CD4-positive, alpha-beta T cell treated with Interleukin-15 for 1 hour (primary cell): ENCODE measurements at regions not wholly inside any gene's neighbourhood (a gene's known extent, or its start where the extent isn't known, plus 50 kb on each side); places are given as distances from the start of the nearest gene placed in this dataset.
"Not testable (repeated sequence)": the region's sequence is repeated elsewhere in the genome, so short reads cannot be mapped to it uniquely, and the experiment has no call there.

Source experiments
- DNase-seq: peaks from one replicate; pipeline ENCODE4 v3.0.0-alpha.2; 2020

DNA sequence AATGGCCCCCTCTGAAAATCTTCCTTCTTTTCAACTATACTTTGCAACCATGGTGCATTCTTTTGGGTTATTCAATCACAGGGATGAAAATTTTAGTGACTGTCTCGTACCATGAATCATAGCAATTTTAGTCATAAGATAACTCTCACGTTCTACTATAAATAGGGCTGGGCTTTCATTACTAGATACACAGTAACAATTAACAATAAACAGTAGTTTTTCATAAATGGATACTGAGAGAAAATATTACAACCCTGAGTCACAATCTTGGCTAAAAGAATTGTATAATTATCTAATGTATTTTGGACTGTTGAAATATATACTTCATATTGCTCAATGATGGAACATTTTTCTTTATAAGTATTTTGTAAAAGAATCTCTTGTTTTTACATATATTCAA lies 96.1 kb downstream of the TEX35 start:
- no peak for DNase-seq

DNA sequence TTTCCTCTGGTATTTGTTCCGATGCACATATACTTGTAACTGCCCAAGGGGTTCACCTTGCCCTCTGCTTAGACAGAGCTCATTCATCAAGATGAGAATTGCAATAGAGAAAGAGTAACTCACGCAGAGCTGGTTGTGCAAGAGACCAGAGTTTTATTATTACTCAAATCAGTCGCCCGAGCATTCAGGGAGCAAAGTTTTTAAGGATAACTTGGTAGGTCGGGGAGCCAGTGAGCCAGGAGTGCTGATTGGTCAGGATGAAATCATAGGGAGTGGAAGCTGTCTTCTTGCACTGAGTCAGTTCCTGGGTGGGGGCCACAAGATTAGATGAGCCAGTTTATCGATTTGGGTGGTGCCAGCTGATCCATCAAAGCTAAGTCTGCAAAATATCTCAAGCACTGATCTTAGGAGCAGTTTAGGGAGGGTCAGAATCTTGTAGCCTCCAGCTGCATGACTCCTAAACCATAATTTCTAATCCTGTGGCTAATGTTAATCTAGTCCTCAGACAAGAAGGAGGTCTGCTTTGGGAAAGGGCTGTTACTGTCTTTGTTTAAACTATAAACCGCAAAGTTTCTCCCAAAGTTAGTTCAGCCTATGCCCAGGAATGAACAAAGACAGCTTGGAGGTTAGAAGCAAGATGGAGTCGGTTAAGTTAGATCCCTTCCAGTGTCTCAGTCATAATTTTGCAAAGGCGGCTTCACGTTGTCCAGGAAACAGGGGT lies 97.9 kb downstream of the TEX35 start:
- DNase-seq, result not testable (repeated sequence)

DNA sequence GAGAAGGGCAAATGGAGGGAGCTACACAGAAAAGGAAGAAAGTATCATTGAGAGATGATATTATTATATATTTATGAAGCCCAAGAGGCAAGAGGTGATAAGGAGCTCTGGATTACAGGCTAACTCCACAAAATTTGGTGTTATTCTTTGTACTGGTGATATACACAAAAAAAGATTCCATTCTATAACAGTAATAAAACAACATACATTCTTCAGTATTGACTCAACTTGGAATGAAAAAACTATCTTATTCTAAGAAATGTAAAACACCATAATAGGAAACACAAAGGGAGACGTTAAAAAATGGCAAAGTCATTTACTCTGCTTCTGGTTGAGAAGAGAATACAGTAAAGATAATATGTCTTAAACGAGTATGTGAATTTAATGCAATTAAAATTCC lies 99.4 kb downstream of the TEX35 start:
- no peak for DNase-seq

DNA sequence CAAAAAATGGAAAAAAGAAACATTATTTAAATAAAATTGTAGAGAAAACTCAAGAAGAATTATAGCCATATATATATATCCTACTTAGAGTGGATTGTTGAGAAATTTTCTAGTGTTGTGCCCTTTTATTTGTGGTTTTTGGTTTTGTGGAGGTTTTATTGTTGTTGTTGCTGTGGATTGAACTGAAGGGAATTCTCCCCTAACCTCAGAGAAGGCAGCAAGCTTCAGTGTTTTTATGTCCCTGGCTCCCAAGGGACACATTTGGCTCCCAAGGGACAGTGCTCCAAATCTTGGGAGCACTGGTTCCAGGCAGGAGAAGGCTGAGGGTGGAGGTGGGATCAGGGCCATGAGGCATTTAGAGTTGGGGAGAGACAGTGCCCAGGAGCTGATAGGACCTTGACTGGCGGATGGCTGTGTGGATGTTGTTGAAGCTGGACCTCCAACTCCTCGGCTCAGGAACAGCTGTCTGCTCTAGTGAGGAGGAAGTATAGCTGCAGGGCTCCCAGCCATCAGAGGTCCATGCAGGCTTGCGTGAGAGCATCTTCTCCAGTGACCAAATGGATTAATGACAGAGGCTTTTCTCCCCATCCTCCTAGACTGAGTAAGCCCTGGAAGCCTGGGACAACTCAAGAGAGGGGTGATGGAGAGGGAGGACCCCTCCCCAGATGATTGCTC lies 100.5 kb downstream of the TEX35 start:
- no peak for DNase-seq

DNA sequence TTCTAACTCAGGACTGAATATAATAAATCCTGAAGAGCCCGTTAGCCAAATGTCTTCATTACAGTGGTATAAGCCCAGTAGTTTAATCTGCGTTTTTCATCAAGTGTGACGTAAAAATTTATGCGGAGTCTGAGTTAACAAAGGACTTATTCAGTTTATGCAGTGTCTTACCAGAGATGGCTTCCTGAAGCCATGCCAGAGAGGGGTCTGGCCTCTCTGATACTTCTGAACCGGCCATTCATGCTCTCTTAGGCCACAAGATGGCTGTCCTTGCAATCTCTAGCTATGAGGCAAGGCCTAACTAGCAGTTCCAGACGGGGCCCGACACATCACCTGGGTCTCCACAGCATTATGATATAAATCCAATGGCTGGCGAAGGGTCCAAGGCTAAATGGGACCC lies 101.4 kb downstream of the TEX35 start:
- DNase-seq, result no peak

DNA sequence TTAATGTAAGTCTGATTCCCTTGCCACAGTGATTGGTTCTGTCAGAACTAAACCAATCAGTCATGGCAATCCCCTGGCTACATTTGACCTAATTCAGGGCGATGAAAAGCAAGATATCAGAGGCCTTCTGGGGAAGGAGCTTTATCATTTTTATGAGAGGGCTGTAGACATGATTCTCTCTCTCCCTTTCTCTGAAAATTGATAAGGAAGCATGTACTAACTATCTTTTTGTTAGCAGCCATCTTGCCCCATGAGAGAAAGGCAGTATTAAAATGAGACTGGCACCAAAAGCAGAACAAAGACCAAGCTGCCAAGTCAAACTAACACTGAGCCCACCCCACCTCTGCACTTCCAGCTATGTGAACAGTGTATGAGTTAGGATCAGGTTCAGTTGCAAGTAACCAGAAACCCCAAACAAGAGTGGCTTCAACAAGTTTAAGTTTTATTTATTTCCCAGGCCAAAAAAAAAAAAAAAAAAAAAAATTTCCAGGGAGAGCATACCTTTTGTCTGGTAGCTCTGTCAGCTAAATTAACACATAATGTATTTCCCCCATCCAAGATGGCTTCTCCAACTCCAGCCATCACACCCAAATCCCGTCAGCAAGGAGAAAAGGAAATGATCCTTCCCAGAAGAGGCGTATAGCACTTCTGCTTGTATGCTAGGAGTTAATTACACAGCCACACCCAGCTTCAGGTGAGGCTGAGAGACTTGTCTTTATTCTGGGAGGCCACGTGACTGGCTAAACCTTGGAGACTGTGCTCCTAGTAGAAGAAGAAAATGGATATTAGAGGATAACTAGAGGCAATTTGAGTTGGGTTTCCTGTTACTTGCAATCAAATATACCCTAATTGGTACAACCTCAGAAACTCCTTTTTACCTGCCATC lies 105.8 kb upstream of the RALGPS2 start:
- no peak for DNase-seq

DNA sequence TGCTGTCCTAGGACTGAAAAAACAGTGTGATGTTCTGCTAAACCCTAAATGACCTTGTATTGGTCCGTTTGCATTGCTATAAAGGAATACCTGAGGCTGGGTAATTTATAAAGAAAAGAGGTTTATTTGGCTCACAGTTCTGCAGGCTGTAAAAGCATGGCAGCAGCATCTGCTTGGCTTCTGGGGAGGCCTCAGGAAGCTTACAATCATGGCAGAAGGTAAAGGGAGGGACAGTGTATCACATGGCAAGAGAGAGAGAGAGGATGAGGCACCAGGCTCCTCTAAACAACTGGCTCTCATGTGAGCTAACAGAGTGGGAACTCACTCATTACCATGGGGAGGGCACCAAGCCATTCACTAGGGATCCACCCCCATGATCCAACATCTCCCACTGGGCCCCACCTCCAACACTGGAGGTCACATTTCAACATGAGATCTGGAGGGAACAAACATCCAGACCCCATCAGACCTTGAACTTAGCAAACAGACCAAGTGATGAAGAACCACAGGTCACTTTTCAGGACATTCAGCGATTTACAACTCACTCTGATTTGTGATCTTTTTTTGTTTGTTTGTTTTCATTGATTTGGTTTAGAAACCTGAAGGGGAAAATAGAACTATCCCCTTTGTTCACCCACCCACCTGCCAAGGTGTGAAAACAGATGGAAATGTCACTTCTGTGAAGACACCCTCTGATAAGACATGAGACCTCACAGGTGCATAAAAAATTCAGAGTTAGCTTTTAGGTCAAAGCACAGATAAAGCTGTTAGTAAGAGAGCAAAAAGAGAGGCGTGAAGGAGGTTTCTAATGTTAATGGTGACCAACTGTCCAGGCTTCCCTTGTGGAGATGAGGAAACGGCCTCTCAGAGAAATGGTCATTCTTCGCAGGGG lies 104.2 kb upstream of the RALGPS2 start:
- no peak for DNase-seq

DNA sequence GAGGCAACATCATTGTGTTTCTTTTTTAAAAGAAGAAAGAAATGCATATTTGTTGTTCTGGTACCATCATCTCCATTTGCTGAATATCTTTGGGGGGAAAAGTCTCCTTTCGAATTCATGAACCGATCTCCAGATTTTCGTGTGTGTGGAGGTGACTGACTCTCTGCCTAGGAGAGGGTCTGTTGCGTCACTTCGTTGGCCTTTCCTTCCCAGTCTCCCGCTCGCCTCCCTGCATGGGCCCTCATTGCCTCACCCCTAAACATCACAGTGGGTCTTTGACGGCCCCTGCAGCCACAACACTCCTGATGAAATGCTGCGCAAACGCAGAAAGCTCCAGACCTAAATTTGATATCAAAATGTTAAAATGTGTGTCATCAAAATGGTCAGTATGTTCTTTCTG lies 103.2 kb upstream of the RALGPS2 start:
- DNase-seq, result no peak

DNA sequence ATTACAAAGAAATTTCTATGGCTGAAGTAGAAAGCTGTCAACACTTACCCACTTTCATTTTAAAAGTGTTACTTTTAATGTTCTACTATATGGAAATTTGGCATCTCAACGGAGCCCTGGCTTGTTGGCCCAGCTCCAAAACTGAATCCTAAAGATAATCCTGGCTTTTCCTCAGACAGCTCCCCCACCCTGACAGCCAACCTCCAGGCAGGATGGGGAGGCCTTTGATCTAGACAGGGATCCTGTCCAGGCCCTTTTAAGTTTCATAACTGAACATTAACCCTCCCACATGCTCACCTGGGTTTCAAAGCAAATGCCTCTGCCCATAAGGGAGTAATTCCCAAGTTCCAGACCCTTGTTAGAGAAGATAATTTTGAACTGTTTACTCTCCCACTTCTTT lies 99.3 kb upstream of the RALGPS2 start:
- DNase-seq, result no peak

DNA sequence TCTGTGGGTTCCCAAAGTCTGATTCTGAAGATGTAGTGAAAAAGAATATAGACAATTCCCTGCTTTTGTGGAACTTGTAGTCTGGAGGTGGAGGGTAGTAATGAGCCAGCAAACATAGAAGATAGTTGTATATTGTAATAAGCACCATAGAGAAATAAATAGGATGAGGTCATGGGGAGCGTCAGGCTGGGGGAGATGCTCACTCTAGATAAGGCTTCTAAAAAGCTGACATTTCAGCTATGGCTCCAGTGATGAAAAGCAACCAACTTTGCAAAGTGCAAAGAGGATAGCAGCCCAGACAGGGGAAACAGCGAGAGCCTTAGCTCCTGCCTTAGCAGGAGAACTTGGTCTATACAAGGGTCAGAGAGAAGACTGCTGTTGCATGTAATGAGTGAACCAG lies 98.0 kb upstream of the RALGPS2 start:
- no peak for DNase-seq

DNA sequence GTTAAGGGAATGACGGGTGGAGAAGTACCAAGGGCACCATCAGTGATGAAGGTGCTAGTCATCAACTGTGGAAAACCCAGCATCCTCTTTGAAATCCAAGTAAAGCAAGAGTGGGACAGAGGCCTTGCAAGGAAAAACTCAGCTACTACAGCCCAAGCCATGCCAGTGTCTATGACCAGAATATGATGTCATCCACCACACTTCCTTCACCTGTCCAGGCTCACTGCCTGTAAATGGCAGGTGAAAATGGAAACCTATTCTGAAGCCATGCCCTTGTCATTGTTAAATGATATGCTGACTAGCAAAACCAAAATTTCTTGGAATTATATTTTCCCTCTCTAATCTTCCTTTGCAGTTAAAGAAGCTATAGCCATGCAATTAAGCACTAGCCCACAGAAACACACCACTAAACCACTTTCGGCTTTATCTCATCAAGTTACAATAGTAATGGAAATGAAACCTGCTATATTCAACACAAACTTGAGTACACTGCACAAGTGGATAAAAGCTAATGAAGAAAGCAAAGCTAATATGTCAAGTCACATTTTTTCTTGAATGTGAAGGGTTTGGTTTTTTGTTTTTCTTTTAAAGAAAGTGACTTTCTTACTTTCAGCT lies 96.3 kb upstream of the RALGPS2 start:
- DNase-seq, result no peak

DNA sequence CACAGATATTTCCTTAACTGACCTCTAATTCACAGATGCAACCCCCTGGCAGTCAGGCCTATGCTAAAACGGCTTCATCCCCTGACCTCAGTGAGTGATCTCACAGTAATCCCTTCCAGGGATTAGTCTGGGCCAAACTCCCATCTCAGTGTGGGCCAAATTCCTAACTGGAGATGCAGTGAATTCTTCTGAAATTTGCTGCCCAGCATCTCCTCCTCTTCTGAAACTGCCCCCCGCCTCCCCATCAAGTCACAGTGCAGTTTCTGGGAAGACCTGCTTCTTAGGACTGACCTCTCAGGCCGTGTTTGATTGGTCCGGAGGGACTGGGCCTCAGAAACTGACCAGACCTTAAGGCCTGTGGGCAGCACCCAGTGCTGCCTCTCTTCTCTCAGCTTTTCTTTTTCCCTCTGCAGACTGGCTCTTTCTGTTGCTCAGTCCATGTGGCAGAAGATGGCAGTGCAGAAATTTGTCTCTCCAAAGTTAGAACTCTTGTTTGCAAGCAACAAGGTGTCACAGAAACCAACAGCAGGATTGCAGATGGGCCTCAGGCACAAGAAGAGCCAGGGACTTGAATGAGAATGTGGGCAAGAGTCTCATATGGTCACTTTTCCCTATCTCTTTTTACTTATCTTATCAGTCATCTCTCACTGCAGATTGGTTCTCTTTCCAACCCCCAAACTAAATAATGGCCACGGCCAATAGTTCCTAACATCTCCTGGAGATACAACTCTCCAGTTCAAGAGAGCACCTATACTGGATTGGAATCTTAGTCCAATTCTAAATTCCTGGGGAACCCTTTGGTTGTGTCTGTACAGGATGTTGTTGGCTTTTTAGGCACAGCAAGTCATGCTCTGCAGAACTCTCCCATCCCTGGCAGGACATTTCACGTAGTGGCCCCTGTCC lies 95.5 kb upstream of the RALGPS2 start:
- DNase-seq, result no peak

DNA sequence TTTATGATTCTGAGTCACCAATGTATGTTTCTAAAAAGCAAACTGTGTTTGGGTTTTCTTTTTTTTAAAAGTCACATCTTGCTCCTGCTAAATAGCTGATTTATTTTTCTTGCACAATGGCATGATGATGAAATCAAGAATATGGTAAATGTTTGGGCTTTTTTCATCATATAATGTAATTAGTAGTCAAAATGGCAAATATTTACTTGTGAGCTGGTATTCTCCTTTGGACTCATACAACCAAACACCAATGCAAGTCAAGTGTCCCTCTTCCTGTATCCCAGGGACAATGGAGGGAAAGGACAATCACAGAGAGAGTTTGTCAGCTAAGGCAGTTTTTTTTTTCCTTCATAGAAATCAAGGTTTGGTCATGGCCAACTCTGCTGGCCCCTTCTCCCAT lies 94.6 kb upstream of the RALGPS2 start:
- DNase-seq, result no peak

DNA sequence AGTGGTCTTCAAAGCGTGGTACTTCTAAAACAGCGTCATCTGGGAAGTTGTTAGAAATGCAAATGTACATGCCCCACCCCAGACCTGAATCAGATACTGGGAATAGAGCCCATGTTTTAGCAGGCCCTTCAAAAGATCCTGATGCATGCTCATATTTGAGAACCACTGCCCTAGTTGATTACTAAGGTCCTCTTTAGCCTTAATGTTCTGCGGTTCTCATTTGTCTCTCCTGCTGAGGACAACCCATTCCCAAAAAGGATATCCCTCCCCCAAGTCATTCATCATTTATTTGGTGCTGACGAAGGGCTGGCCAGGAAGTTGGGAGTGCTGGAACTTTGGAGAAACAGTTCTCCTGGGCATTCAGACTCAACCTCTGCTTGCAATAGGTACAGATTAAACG lies 92.4 kb upstream of the RALGPS2 start:
- DNase-seq, result no peak

DNA sequence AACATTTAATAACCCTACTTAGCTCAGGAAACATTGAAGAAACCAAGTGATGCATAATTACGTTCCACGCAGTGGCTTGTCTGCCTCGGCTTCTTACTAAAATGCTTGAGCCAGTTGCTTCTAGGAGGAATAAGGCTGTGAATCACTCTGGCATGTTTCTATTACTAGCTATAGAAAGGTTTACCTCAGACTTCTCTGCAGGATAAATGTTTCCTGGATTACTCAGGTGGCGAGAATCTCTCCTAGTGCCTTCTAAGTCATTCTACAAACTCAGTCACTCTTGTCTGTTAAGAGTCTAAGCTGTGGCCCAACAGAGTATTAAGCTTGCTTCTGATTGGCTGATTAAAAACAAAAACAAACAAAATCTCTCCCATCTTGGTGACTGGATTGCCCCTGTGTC lies 92.0 kb upstream of the RALGPS2 start:
- DNase-seq, result no peak

DNA sequence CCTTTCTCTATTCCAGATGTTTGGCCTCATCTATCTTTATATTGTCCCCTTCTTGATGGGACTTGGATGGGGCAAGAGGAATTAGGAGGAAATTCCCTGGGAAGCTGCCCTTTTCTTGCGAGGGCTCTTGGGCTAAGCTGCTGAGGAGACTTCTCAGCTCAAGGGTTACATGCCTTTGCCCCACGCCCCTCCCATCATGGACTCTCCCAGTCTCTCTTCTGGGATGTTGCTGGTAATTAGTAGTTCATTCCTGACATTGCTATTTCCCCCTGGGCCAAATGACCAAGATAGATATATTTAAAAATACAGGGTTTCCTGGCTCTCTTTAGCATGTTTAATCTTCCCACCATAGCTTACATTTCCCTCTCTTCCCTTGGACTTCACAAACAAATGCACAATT lies 90.6 kb upstream of the RALGPS2 start:
- DNase-seq, result no peak

DNA sequence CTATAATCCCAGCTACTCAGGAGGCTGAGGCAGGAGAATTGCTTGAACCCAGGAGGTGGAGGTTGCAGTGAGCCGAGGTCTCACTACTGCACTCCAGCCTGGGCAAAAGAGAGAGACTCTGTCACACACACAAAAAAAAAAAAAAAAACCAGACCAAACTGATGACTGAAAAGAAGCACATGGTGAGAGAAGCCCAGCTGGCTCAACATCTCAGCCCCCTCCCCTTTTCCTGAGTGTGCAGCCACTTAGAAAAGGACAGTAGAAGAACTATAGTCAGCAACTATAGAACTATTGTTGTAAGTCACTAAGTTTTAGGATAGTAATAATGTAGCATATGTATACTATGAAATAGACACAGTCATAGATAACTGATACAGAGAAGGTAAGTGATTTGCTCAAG lies 87.2 kb upstream of the RALGPS2 start:
- DNase-seq, result no peak

DNA sequence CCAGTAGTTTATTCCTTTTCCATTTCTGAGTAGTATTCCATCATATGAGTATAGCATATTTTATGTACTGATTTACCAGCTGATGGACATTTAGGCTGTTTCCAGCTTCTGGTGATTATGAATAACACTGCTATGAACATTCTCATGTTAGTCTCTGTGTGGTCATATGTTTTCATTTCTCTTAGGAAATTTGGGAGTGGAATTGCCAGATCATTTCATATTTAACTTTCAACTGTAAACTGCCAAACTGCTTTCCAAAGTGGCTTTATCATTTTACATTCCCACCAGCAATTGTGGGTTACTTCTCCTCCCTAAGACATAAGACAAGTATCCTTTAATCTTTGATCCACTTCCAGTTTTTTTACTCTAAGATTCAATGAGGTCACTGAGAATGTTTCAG lies 85.7 kb upstream of the RALGPS2 start:
- DNase-seq, result no peak

DNA sequence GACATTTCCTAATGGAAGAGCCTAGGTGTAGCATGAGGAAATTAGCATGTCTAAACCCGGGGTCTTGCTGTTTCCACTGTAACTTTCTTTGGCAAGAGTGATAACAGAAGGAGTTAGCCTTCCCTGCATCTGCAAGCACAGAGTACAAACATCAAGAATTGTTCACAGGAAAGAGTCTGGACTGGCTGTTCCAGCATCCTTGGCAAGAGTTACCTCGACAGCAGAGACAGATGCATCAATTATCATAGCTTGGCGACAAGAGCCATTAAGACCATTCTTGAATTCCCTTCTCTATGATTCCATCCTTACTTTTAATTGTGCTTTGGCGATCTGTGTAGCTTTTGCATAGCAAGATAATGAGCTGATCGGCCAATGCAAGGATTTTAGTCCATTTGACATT lies 82.8 kb upstream of the RALGPS2 start:
- no peak for DNase-seq

DNA sequence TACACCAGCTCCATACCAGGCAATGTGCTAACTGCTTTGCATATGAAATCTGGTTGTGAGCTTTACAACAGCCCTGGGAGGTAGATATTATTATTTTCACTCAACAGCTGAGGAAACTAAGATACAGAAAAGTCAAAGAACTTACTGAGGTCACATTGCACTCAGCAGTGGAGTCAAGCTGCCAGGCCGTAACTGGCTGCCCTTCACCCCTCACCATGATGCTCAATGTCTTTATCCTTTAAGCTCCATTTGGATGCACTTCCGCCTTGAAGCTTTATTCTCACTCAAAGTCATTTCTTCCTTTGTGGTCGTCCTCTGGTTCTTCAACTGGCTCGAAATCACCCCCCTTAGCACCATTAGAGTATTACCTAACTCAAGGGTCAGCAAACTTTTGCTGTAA lies 81.7 kb upstream of the RALGPS2 start:
- DNase-seq, result no peak

DNA sequence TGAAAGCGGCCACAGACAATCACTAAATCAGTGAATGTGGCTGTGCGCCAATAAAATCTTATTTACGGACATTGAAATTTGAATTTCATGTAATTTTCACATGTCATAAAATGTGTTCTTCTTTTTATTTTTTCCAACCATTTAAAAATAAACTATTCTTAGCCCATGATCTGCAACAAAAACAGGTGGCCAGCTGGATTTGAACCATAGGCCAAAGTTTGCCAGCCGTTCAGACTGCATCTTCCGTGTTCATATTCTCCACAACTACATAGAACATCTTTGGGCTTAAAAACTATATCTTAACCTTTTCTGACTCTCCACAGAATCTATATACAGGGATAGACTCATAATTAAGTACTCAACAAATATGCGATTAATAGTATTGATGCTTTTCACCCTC lies 81.2 kb upstream of the RALGPS2 start:
- DNase-seq, result no peak
